K562 (cell line): ENCODE measurements at regions not wholly inside any gene's neighbourhood (a gene's known extent, or its start where the extent isn't known, plus 50 kb on each side); places are given as distances from the start of the nearest gene placed in this dataset.

Experiments used
- ATAC-seq: fragments of 200-7000 bp; cut with Tn5 transposase; 3 replicates; pipeline ENCODE4 v1.9.1; 2020; ENCODE audit warnings: moderate library complexity
- BruUV-seq: library from RNA; stranded (reverse); fragments of 400-500 nt; replicated peaks from 2 replicates; lab custom pipeline; 2021; lab: Mats Ljungman, UMichigan
- CTCF ChIA-PET: fragments of 300-600 bp; formaldehyde crosslinking; extraction: SDS; loops from one replicate; lab custom pipeline; 2021; ENCODE audit warnings: low intra/inter-chr PET ratio; lab: Yijun Ruan, JAX
- POLR2A ChIA-PET: fragments of 300-600, 350-650 bp; sonication (Branson Sonifier 250); formaldehyde crosslinking; extraction: SDS; loops from one replicate; lab custom pipeline; 2021; ENCODE audit warnings: antibody characterized with exemption, inconsistent platforms; lab: Yijun Ruan, JAX
- DNase-seq, 4 experiments: peaks; one replicate each; pipeline versions ENCODE4 v3.0.0 to v3.0.0-alpha.2; 2011 to 2018; ENCODE audit warnings: low spot score in 3 of 4, mixed read lengths in 3 of 4; ENCODE audit errors: extremely low read depth in 1 of 4
- FAIRE-seq: peaks from 2 replicates; lab custom pipeline; 2011; peaks lifted over from hg19 to GRCh38; lab: Jason Lieb, UNC
- H2AFZ ChIP-seq: 2 replicates; pipeline ENCODE4 v1.6.0; 2011; ENCODE audit warnings: low read depth, low read length, control low read depth, inconsistent platforms
- H3K27ac ChIP-seq: fragments of 200-600 bp; 3 replicates; pipeline ENCODE4 v1.8.0; 2011; ENCODE audit warnings: low read depth, mild to moderate bottlenecking, control low read depth, inconsistent platforms, low read length, moderate library complexity, mixed read lengths; ENCODE audit errors: extremely low read depth
- H3K27me3 ChIP-seq, 2 experiments: fragments of 300-600 bp in 1 of 2; 2 replicates in 1 of 2; 3 replicates in 1 of 2; pipeline versions ENCODE4 v1.6.0 to v1.8.0; 2011; ENCODE audit warnings: inconsistent platforms in 2 of 2, low read length in 2 of 2, mild to moderate bottlenecking in 1 of 2, mixed read lengths in 1 of 2, moderate library complexity in 1 of 2; ENCODE audit not compliant: control insufficient read depth in 2 of 2, insufficient read depth in 2 of 2
- H3K36me3 ChIP-seq: fragments of 300-600 bp; 3 replicates; pipeline ENCODE4 v1.8.0; 2011; ENCODE audit warnings: mild to moderate bottlenecking, low read length, inconsistent platforms; ENCODE audit not compliant: control insufficient read depth, insufficient read depth
- H3K4me1 ChIP-seq, 2 experiments: fragments of 200-600 bp in 1 of 2; replicated peaks in 1 of 2; 2 replicates in 1 of 2; 3 replicates in 1 of 2; pipeline versions ENCODE4 v1.5.1 to v1.8.0; 2011; ENCODE audit warnings: inconsistent platforms in 2 of 2, low read length in 2 of 2, mild to moderate bottlenecking in 1 of 2, mixed read lengths in 1 of 2, moderate library complexity in 1 of 2; ENCODE audit not compliant: control insufficient read depth in 2 of 2, insufficient read depth in 2 of 2
- H3K4me2 ChIP-seq: 2 replicates; pipeline ENCODE4 v1.6.1; 2011; ENCODE audit warnings: low read length, control low read depth, inconsistent platforms, mixed read lengths; ENCODE audit not compliant: insufficient read depth
- H3K4me3 ChIP-seq: fragments of 200-600 bp; sonication (generic), shearing (Covaris generic); 2 replicates; pipeline ENCODE4 v1.5.1; 2016; ENCODE audit warnings: control low read depth, inconsistent platforms
- H3K79me2 ChIP-seq: fragments of 200-600 bp; 3 replicates; pipeline ENCODE4 v1.8.0; 2011; ENCODE audit warnings: low read length, inconsistent platforms; ENCODE audit not compliant: control insufficient read depth, insufficient read depth
- H3K9ac ChIP-seq, 2 experiments: 2 replicates each; pipeline versions ENCODE4 v1.6.0 to v1.6.1; 2011; ENCODE audit warnings: low read depth in 2 of 2, low read length in 2 of 2, control low read depth in 1 of 2, inconsistent platforms in 1 of 2, mild to moderate bottlenecking in 1 of 2, mixed read lengths in 1 of 2; ENCODE audit not compliant: insufficient read depth in 1 of 2
- H3K9me1 ChIP-seq: one replicate; pipeline ENCODE4 v1.6.0; 2011; ENCODE audit warnings: inconsistent platforms, mild to moderate bottlenecking, low read length, moderate library complexity; ENCODE audit not compliant: control insufficient read depth, insufficient read depth
- H3K9me3 ChIP-seq: replicated peaks from 2 replicates; pipeline ENCODE4 v1.5.1; 2011; ENCODE audit warnings: low read depth, low read length, inconsistent platforms; ENCODE audit not compliant: control insufficient read depth, insufficient read depth
- H4K20me1 ChIP-seq: replicated peaks from 2 replicates; pipeline ENCODE4 v1.6.1; 2011; ENCODE audit warnings: low read length, inconsistent platforms, mixed read lengths; ENCODE audit not compliant: control insufficient read depth, insufficient read depth
- CCAR2 ChIP-seq: fragments of 200-400 bp; formaldehyde crosslinking; IDR thresholded peaks from 2 replicates; pipeline ENCODE4 v1.6.1; 2017; ENCODE audit warnings: mild to moderate bottlenecking, low read depth, low read length
- CHCHD3 ChIP-seq: fragments of 250-450 bp; sonication (Bioruptor Pico); IDR thresholded peaks from 2 replicates; pipeline ENCODE4 v2.1.2; 2022; ENCODE audit warnings: mild to moderate bottlenecking
- CREB5 ChIP-seq: fragments of 250-450 bp; sonication (Bioruptor Pico); IDR thresholded peaks from 2 replicates; pipeline ENCODE4 v1.5.0; 2020; ENCODE audit warnings: mild to moderate bottlenecking
- GTF2A2 ChIP-seq: IDR thresholded peaks from 2 replicates; pipeline ENCODE4 v1.6.1; 2016; ENCODE audit warnings: mild to moderate bottlenecking, missing genetic modification characterization, missing compliant biosample characterization
- NFYB ChIP-seq: IDR thresholded peaks from 2 replicates; pipeline ENCODE4 v1.6.1; 2011; ENCODE audit warnings: mild to moderate bottlenecking, moderate library complexity; ENCODE audit not compliant: insufficient read length; ENCODE audit errors: extremely low read depth
- NR4A1 ChIP-seq, 2 experiments: fragments of 250-450 bp in 1 of 2; fragments of 450-650 bp in 1 of 2; sonication (Bioruptor Pico) in 1 of 2; IDR thresholded peaks; 2 replicates each; pipeline versions ENCODE4 v1.4.0 to v1.6.1; 2016 to 2020; ENCODE audit warnings: mild to moderate bottlenecking in 2 of 2, missing compliant biosample characterization in 1 of 2, missing genetic modification characterization in 1 of 2, moderate library complexity in 1 of 2
- PHTF2 ChIP-seq: fragments of 250-450 bp; sonication (Bioruptor Pico); IDR thresholded peaks from 2 replicates; pipeline ENCODE4 v1.5.0; 2021; ENCODE audit warnings: mild to moderate bottlenecking
- POLR2A ChIP-seq: fragments of 450-650 bp; conservative IDR thresholded peaks from 2 replicates; pipeline ENCODE4 v1.6.1; 2016
- SIRT6 ChIP-seq: IDR thresholded peaks from one replicate; pipeline ENCODE4 v1.6.1; 2012; ENCODE audit warnings: low read depth, mild to moderate bottlenecking, control low read depth, inconsistent platforms, low read length, moderate library complexity
- ZBTB7A ChIP-seq: IDR thresholded peaks from 2 replicates; pipeline ENCODE4 v1.6.1; 2011; ENCODE audit warnings: low read depth, mild to moderate bottlenecking, low read length, moderate library complexity, borderline replicate concordance; ENCODE audit not compliant: control insufficient read depth
- WGBS: fragments of 100-300 bp; shearing (Covaris generic); methylation state at CpG from one replicate; pipeline ENCODE4 v1.1.6; 2016; ENCODE audit warnings: low coverage, mixed read lengths; ENCODE audit not compliant: insufficient coverage; ENCODE audit errors: missing lambda C conversion rate; 5-methylcytosine and 5-hydroxymethylcytosine counted together
- in situ Hi-C: fragments of 300-500 bp; cut with MboI; formaldehyde crosslinking; loops from 4 replicates; pipeline ENCODE4 v1.15.0; 2018; ENCODE audit warnings: inconsistent platforms, mixed read lengths
- intact Hi-C: fragments of 100-400 bp; cut with micrococcal nuclease; formaldehyde crosslinking; loops from 2 replicates; pipeline ENCODE4 v1.14.2; 2022
- TF ChIP-seq, protein P1 (sequence below): fragments of 250-450 bp; sonication (Bioruptor Pico); IDR thresholded peaks from 2 replicates; pipeline ENCODE4 v1.4.0; 2020

GRCh38 chr2:188916736-188917135 is 57.4 kb upstream of the COL3A1 start:
- no peak for DNase-seq
- H3K79me2 ChIP-seq = no peaks in the 10 kb centered on the region
- no peaks in the 10 kb centered on the region for H3K27me3 ChIP-seq
- BruUV-seq = no TSS peak
- CTCF ChIA-PET = no interaction called here
- H3K9ac ChIP-seq = no peak overlapping the region
- H3K4me3 ChIP-seq = no peak overlapping the region
- POLR2A ChIA-PET = no interaction called here
- TF ChIP-seq CHCHD3 (CRISPR knock-in tag) (no peak), NR4A1 (CRISPR knock-in tag; IDR thresholded peaks at IDR 0.05) (no peak), NR4A1 (tag; IDR thresholded peaks at IDR 0.05) (no peak)
- no peaks in the 10 kb centered on the region for H3K9me1 ChIP-seq
- no peaks in the 10 kb centered on the region for H3K4me1 ChIP-seq
- in situ Hi-C loops = no loop called here
- no peak overlapping the region for H2AFZ ChIP-seq
- H3K4me2 ChIP-seq = no peak overlapping the region
- no peaks in the 10 kb centered on the region for H3K9me3 ChIP-seq
- no peaks in the 10 kb centered on the region for H4K20me1 ChIP-seq
- no peak overlapping the region for H3K27ac ChIP-seq
- ATAC-seq = no peak
- no peaks in the 10 kb centered on the region for H3K36me3 ChIP-seq
- no peak for FAIRE-seq
- intact Hi-C loops = no loop called here

GRCh38 chr2:188917632-188918031 is 56.5 kb upstream of the COL3A1 start:
- no peak for FAIRE-seq
- H3K4me3 ChIP-seq = no peak overlapping the region
- intact Hi-C loops (no loop called here), in situ Hi-C loops (no loop called here)
- ChIA-PET CTCF (no interaction called here), POLR2A (no interaction called here)
- no peaks in the 10 kb centered on the region for H3K9me3 ChIP-seq
- no peaks in the 10 kb centered on the region for H3K4me1 ChIP-seq
- no peak for DNase-seq
- BruUV-seq = no TSS peak
- no peaks in the 10 kb centered on the region for H3K9me1 ChIP-seq
- no peaks in the 10 kb centered on the region for H3K27me3 ChIP-seq
- ATAC-seq = no peak
- no peaks in the 10 kb centered on the region for H3K79me2 ChIP-seq
- no peak overlapping the region for H3K4me2 ChIP-seq
- no peak overlapping the region for H3K27ac ChIP-seq
- WGBS = 0% methylated on average over 1 of the region's 1 CpG
- no peaks in the 10 kb centered on the region for H3K36me3 ChIP-seq
- no peak overlapping the region for H3K9ac ChIP-seq
- no peak overlapping the region for H2AFZ ChIP-seq
- H4K20me1 ChIP-seq = no peaks in the 10 kb centered on the region
- TF ChIP-seq SIRT6 (no peak), POLR2A (no peak), CCAR2 (no peak), PHTF2 (no peak), ZBTB7A (no peak), GTF2A2 (tag) (no peak), NFYB (no peak), CREB5 (no peak)
- TF ChIP-seq, protein P1, sequence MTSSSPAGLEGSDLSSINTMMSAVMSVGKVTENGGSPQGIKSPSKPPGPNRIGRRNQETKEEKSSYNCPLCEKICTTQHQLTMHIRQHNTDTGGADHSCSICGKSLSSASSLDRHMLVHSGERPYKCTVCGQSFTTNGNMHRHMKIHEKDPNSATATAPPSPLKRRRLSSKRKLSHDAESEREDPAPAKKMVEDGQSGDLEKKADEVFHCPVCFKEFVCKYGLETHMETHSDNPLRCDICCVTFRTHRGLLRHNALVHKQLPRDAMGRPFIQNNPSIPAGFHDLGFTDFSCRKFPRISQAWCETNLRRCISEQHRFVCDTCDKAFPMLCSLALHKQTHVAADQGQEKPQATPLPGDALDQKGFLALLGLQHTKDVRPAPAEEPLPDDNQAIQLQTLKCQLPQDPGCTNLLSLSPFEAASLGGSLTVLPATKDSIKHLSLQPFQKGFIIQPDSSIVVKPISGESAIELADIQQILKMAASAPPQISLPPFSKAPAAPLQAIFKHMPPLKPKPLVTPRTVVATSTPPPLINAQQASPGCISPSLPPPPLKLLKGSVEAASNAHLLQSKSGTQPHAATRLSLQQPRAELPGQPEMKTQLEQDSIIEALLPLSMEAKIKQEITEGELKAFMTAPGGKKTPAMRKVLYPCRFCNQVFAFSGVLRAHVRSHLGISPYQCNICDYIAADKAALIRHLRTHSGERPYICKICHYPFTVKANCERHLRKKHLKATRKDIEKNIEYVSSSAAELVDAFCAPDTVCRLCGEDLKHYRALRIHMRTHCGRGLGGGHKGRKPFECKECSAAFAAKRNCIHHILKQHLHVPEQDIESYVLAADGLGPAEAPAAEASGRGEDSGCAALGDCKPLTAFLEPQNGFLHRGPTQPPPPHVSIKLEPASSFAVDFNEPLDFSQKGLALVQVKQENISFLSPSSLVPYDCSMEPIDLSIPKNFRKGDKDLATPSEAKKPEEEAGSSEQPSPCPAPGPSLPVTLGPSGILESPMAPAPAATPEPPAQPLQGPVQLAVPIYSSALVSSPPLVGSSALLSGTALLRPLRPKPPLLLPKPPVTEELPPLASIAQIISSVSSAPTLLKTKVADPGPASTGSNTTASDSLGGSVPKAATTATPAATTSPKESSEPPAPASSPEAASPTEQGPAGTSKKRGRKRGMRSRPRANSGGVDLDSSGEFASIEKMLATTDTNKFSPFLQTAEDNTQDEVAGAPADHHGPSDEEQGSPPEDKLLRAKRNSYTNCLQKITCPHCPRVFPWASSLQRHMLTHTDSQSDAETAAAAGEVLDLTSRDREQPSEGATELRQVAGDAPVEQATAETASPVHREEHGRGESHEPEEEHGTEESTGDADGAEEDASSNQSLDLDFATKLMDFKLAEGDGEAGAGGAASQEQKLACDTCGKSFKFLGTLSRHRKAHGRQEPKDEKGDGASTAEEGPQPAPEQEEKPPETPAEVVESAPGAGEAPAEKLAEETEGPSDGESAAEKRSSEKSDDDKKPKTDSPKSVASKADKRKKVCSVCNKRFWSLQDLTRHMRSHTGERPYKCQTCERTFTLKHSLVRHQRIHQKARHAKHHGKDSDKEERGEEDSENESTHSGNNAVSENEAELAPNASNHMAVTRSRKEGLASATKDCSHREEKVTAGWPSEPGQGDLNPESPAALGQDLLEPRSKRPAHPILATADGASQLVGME = no peak
